T-helper 17 cell (primary cell): ENCODE measurements at regions not wholly inside any gene's neighbourhood (a gene's known extent, or its start where the extent isn't known, plus 50 kb on each side); places are given as distances from the start of the nearest gene placed in this dataset.

ENCODE experiments used
- ATAC-seq: fragments of 150-1000 bp; cut with Tn5 transposase; 2 replicates; pipeline ENCODE4 v1.10.0; 2021; ENCODE audit warnings: mild to moderate bottlenecking, moderate library complexity
- DNase-seq, 3 donors: peaks; one replicate each; pipeline versions ENCODE4 v3.0.0 to v3.0.0-alpha.2; 2020 to 2021
- H3K9me3 ChIP-seq: one replicate; pipeline ENCODE4 v1.7.0; 2013; ENCODE audit warnings: low read length, mild to moderate bottlenecking; ENCODE audit not compliant: control insufficient read depth, poor library complexity, severe bottlenecking
- H3K27ac Mint-ChIP-seq: one replicate; pipeline ENCODE4 v1.8.0; 2022; ENCODE audit warnings: mild to moderate bottlenecking, moderate library complexity, mixed read lengths
- H3K27me3 Mint-ChIP-seq: one replicate; pipeline ENCODE4 v1.8.0; 2022; ENCODE audit warnings: mixed read lengths
- H3K36me3 Mint-ChIP-seq: one replicate; pipeline ENCODE4 v1.8.0; 2022; ENCODE audit warnings: low read depth, mixed read lengths
- H3K4me1 Mint-ChIP-seq: one replicate; pipeline ENCODE4 v1.8.0; 2022; ENCODE audit warnings: mild to moderate bottlenecking, mixed read lengths
- H3K4me3 Mint-ChIP-seq: one replicate; pipeline ENCODE4 v1.8.0; 2022; ENCODE audit warnings: mild to moderate bottlenecking, moderate library complexity, mixed read lengths

GRCh38 chrX:7706032-7706431 is 136.9 kb upstream of the VCX start:
- Mint-ChIP-seq H3K4me3 (no peak overlapping the region), H3K4me1 (no peaks in the 10 kb centered on the region), H3K36me3 (no peaks in the 10 kb centered on the region), H3K27ac (no peak overlapping the region), H3K27me3 (no peaks in the 10 kb centered on the region)
- no peak for DNase-seq
- ATAC-seq, result no peak
- no peaks in the 10 kb centered on the region for H3K9me3 ChIP-seq

DNA sequence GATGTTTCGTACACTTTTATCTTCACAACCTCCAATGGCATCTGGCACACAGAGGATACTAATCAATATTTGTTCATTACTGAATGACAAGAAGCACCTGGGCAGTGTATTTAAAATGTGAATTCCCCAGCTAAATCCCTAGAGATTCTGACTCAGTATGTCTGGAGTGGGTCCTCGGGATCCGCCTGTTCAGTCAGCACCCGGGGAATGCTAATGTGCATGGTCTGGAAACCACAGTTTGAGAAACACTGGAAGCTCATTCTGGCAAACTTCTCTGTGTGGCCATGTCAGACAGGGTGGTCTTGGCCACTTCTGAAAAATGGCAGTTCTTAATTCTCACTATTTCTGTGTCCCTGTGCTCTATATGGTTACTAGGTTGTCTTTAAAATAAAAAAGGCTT is 138.8 kb upstream of the VCX start:
- Mint-ChIP-seq H3K4me1 (no peaks in the 10 kb centered on the region), H3K36me3 (no peaks in the 10 kb centered on the region), H3K27ac (no peak overlapping the region), H3K4me3 (no peak overlapping the region), H3K27me3 (no peaks in the 10 kb centered on the region)
- ATAC-seq (no peak), DNase-seq (no peak)
- no peaks in the 10 kb centered on the region for H3K9me3 ChIP-seq

DNA sequence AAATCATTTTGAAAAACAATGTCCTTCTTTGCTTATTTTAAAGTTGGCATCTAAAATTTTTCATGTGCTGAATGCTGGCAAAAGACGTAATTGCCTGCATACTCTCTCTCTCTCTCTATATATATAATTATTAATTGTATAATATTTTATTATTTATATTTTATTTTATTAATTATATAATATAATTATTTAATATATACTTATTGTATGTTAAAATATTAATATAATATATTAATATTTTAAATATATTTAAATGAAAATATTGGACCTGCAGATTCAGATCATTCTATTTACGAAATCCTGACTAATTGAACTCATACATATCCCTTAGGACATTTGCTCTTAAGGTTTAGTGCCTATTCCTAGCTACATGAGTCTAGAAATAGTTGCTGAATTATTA is 144.7 kb upstream of the VCX start:
- Mint-ChIP-seq H3K27me3 (no peaks in the 10 kb centered on the region), H3K27ac (no peak overlapping the region), H3K36me3 (no peaks in the 10 kb centered on the region), H3K4me1 (no peaks in the 10 kb centered on the region), H3K4me3 (no peak overlapping the region)
- DNase-seq (no peak), ATAC-seq (no peak)
- no peaks in the 10 kb centered on the region for H3K9me3 ChIP-seq

GRCh38 chrX:7690842-7691241 is 152.1 kb upstream of the VCX start:
- Mint-ChIP-seq H3K4me1 (no peaks in the 10 kb centered on the region), H3K4me3 (no peak overlapping the region), H3K36me3 (no peaks in the 10 kb centered on the region), H3K27me3 (no peaks in the 10 kb centered on the region), H3K27ac (no peak overlapping the region)
- H3K9me3 ChIP-seq, result no peaks in the 10 kb centered on the region
- ATAC-seq (no peak), DNase-seq (no peak)

GRCh38 chrX:7689791-7690412 is 153.1 kb upstream of the VCX start:
- Mint-ChIP-seq H3K27ac (no peak overlapping the region), H3K27me3 (no peaks in the 10 kb centered on the region), H3K4me1 (no peaks in the 10 kb centered on the region), H3K36me3 (no peaks in the 10 kb centered on the region), H3K4me3 (no peak overlapping the region)
- DNase-seq (no peak), ATAC-seq (no peak)
- no peaks in the 10 kb centered on the region for H3K9me3 ChIP-seq

GRCh38 chrX:7680181-7680580 is 162.8 kb upstream of the VCX start:
- ATAC-seq, result no peak
- H3K4me3 Mint-ChIP-seq, result no peak overlapping the region
- no peaks in the 10 kb centered on the region for H3K9me3 ChIP-seq
- DNase-seq, result no peak
- H3K4me1 Mint-ChIP-seq, result no peaks in the 10 kb centered on the region
- H3K27ac Mint-ChIP-seq, result no peak overlapping the region
- no peaks in the 10 kb centered on the region for H3K36me3 Mint-ChIP-seq
- no peaks in the 10 kb centered on the region for H3K27me3 Mint-ChIP-seq

GRCh38 chrX:7654316-7654715 is 188.7 kb upstream of the VCX start:
- H3K27me3 Mint-ChIP-seq, result no peaks in the 10 kb centered on the region
- DNase-seq (no peak), ATAC-seq (no peak)
- no peak overlapping the region for H3K4me3 Mint-ChIP-seq
- no peak overlapping the region for H3K27ac Mint-ChIP-seq
- H3K9me3 ChIP-seq, result peaks cover 3% of the 10 kb centered on the region
- no peaks in the 10 kb centered on the region for H3K36me3 Mint-ChIP-seq
- H3K4me1 Mint-ChIP-seq, result no peaks in the 10 kb centered on the region

DNA sequence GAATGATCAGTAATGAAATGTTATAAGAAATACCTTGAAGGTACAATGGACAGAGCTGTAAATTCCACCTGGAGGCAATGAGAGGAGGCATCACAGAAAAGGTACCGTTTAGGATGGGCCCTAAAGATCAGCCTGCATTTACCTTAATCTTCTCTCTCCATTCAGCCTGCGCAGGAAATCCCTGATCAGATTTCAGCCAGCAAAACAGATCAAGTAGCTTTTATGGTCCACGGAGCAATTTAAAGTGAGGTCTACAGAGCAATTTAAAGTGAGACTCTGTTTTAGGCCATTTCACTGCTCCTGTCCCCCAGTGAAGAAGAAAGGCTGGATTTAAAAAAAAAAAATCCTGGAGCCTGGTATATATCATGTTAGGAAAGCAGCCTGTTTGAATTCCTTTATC is 195.1 kb upstream of the VCX start:
- H3K4me1 Mint-ChIP-seq, result no peaks in the 10 kb centered on the region
- ATAC-seq (no peak), DNase-seq (no peak)
- no peak overlapping the region for H3K27ac Mint-ChIP-seq
- H3K4me3 Mint-ChIP-seq, result no peak overlapping the region
- H3K27me3 Mint-ChIP-seq, result no peaks in the 10 kb centered on the region
- H3K36me3 Mint-ChIP-seq, result no peaks in the 10 kb centered on the region
- H3K9me3 ChIP-seq, result no peaks in the 10 kb centered on the region

DNA sequence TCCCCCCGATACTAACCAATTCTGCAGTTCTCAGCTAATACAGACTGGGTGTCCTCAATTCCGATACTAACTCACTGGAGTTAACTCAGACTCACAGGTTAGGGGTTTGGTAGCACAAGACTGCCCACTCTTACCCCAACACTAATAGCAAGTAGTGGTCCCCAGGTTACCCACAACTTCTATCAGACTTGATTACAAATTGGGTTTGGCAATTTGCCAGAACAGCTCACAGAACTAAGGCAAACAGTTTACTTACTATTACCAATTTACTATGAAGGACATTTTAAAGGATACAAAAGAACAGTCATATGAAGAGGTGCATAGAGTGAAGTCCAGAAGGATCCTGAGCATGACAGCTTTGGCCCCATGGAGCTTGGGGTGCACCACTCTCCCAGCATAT is 201.8 kb upstream of the VCX start:
- Mint-ChIP-seq H3K4me3 (no peak overlapping the region), H3K27me3 (no peaks in the 10 kb centered on the region), H3K36me3 (no peaks in the 10 kb centered on the region), H3K4me1 (no peaks in the 10 kb centered on the region), H3K27ac (no peak overlapping the region)
- ATAC-seq (no peak), DNase-seq (no peak)
- no peaks in the 10 kb centered on the region for H3K9me3 ChIP-seq

- Mint-ChIP-seq H3K4me1 (no peaks in the 10 kb centered on the region), H3K27ac (no peak overlapping the region), H3K36me3 (no peaks in the 10 kb centered on the region), H3K27me3 (no peaks in the 10 kb centered on the region), H3K4me3 (no peak overlapping the region)
- ATAC-seq (no peak), DNase-seq (no peak)
- H3K9me3 ChIP-seq, result no peaks in the 10 kb centered on the region
Observed at GRCh38 chrX:7640392-7640791, 202.6 kb upstream of the VCX start.

GRCh38 chrX:7638078-7638710 is 204.8 kb upstream of the VCX start:
- Mint-ChIP-seq H3K36me3 (no peaks in the 10 kb centered on the region), H3K27me3 (no peaks in the 10 kb centered on the region), H3K27ac (no peak overlapping the region), H3K4me3 (no peak overlapping the region), H3K4me1 (no peaks in the 10 kb centered on the region)
- no peak for DNase-seq
- no peaks in the 10 kb centered on the region for H3K9me3 ChIP-seq
- ATAC-seq, result no peak

- DNase-seq, result no peak
- H3K27me3 Mint-ChIP-seq, result no peaks in the 10 kb centered on the region
- H3K36me3 Mint-ChIP-seq, result no peaks in the 10 kb centered on the region
- ATAC-seq, result no peak
- no peak overlapping the region for H3K27ac Mint-ChIP-seq
- H3K4me3 Mint-ChIP-seq, result no peak overlapping the region
- no peaks in the 10 kb centered on the region for H3K4me1 Mint-ChIP-seq
- H3K9me3 ChIP-seq, result no peaks in the 10 kb centered on the region
Observed at GRCh38 chrX:7637066-7637465, 205.9 kb upstream of the VCX start.

DNA sequence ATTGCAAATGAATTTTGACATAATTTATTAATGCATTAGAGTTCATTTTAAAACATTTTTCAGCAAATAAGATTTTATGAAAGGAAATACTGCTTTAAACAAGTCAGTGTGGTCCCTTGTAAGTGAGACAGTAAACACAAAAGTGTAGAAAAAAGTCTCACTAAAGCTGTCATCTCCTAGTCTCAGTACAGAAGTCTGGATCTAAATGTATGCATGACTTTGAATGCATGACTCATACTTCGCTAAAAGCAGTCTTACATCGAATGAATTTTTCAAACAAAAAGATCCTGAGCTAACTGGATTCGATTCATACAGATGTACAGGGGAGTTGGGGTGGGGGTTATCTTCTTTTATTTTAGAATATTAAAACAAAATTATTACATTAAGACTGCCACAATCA is 207.4 kb upstream of the VCX start:
- no peak overlapping the region for H3K27ac Mint-ChIP-seq
- ATAC-seq, result no peak
- no peaks in the 10 kb centered on the region for H3K36me3 Mint-ChIP-seq

GRCh38 chrX:7620560-7620959 is 222.4 kb upstream of the VCX start:
- H3K4me3 Mint-ChIP-seq, result no peak overlapping the region
- H3K27me3 Mint-ChIP-seq, result no peaks in the 10 kb centered on the region
- H3K9me3 ChIP-seq, result no peaks in the 10 kb centered on the region
- no peaks in the 10 kb centered on the region for H3K36me3 Mint-ChIP-seq
- DNase-seq (no peak), ATAC-seq (no peak)
- H3K27ac Mint-ChIP-seq, result no peak overlapping the region
- H3K4me1 Mint-ChIP-seq, result no peaks in the 10 kb centered on the region

More for the DNA sequence above, 207.4 kb upstream of the VCX start:
- Mint-ChIP-seq H3K4me3 (no peak overlapping the region), H3K4me1 (no peaks in the 10 kb centered on the region), H3K27me3 (no peaks in the 10 kb centered on the region)
- H3K9me3 ChIP-seq, result no peaks in the 10 kb centered on the region
- no peak for DNase-seq
